GM12873 (cell line): ENCODE measurements at regions not wholly inside any gene's neighbourhood (a gene's known extent, or its start where the extent isn't known, plus 50 kb on each side); places are given as distances from the start of the nearest gene placed in this dataset.

Experiments
- CTCF ChIP-seq: IDR thresholded peaks from 2 replicates; pipeline ENCODE4 v1.5.1; 2012; ENCODE audit warnings: low read depth, mild to moderate bottlenecking, moderate library complexity, low read length, control low read depth; ENCODE audit not compliant: insufficient read depth; ENCODE audit errors: missing control alignments

- TF ChIP-seq CTCF: no peak
Measured at GRCh38 chr13:24050796-24051715, 109.5 kb upstream of the SPATA13 start.

- no peak for TF ChIP-seq CTCF
Measured at GRCh38 chr13:24052547-24053518, 107.7 kb upstream of the SPATA13 start.

DNA sequence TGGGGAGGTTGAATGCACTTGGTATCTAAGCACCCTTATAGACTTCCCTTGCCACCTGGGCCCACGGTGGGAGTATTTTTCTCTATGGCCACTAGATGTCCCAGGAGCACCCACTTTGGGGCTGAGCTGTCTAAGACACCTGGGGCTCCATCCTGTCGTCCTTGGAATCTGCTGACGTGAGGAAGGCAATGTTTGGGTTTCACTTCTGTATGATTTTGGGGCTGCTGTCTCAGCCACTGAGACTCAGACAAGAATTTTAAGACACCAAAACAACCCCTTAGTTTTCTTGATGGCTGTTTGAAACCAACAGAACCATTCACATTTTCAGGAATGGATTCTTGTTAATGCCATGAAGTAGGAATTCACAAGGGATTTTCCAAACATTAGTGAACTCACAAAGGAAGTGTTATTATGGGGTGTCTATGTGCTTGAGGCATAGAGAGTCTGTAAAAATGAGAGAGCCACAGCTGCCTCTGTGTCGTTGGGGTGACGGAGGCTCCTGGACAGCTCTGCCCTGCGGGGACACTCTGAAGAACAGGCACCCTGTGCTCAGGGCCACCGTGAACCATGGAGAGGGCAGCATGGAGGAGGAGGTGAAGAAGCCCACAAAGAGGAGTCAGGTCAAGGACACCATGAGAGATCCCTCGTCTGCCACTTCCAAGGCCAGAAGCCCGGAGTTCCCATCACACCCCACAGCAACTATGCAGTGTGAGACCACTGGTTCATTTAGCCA, 106.8 kb upstream of the SPATA13 start:
- peak; percentile 82 for TF ChIP-seq CTCF

- no peak for TF ChIP-seq CTCF
Measured at GRCh38 chr13:24056616-24057137, 103.8 kb upstream of the SPATA13 start.

- no peak for TF ChIP-seq CTCF
Measured at GRCh38 chr13:24060993-24061392, 99.5 kb upstream of the SPATA13 start.

DNA sequence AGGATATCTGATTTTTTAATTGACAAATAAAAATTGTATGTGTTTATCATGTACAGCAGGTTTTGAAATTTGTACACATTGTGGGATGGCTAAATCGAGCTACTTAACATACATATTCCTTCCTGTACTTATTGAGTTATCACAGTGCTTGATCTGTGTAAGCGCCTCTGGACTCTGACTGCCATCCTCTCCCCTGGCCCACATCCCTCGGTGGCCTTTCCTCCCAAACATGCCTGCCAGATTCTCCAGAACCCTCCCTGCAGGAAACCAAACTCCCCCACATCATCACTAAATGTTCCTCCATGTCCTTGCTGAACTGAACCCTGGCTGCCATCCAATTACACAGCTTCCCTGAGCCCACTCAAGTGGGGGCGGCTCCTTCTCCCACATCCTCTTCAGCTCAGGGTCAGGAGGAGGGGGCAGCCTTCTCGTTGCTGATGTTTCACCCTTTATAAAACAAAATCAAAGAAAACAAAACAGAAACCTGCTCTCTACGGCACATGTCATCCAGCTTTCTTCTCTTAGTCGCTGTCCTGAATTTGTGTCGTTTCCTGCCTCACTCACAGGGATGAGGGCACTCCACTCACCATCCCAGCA, 97.1 kb upstream of the SPATA13 start:
- no peak for TF ChIP-seq CTCF
